MCF 10A (cell line): ENCODE measurements at regions not wholly inside any gene's neighbourhood (a gene's known extent, or its start where the extent isn't known, plus 50 kb on each side); places are given as distances from the start of the nearest gene placed in this dataset.

Experiments used
- BruUV-seq: library from RNA; stranded (reverse); fragments of 400-500 nt; replicated peaks from 2 replicates; lab custom pipeline; 2021; lab: Mats Ljungman, UMichigan
- CTCF ChIA-PET: fragments of 300-600 bp; sonication (Branson Sonifier 250); formaldehyde crosslinking; extraction: SDS; loops from one replicate; lab custom pipeline; 2021; ENCODE audit warnings: antibody characterized with exemption, inconsistent platforms; lab: Yijun Ruan, JAX
- POLR2A ChIA-PET: fragments of 300-600, 350-650 bp; sonication (Branson Sonifier 250); formaldehyde crosslinking; extraction: SDS; loops from one replicate; lab custom pipeline; 2020; ENCODE audit warnings: antibody characterized with exemption, inconsistent platforms; lab: Yijun Ruan, JAX
- DNase-seq: peaks from one replicate; pipeline ENCODE4 v3.0.0-alpha.2; 2018; ENCODE audit not compliant: unreplicated experiment
- H3K27ac Mint-ChIP-seq: one replicate; pipeline ENCODE4 v1.8.0; 2022; ENCODE audit warnings: mild to moderate bottlenecking, low read depth, mixed read lengths; ENCODE audit not compliant: unreplicated experiment
- H3K27me3 Mint-ChIP-seq: one replicate; pipeline ENCODE4 v1.8.0; 2022; ENCODE audit warnings: mixed read lengths; ENCODE audit not compliant: insufficient read depth, unreplicated experiment
- H3K36me3 Mint-ChIP-seq: one replicate; pipeline ENCODE4 v1.8.0; 2022; ENCODE audit warnings: mild to moderate bottlenecking, moderate library complexity, mixed read lengths; ENCODE audit not compliant: insufficient read depth, unreplicated experiment
- H3K4me1 Mint-ChIP-seq: one replicate; pipeline ENCODE4 v1.8.0; 2022; ENCODE audit warnings: mixed read lengths; ENCODE audit not compliant: insufficient read depth, unreplicated experiment
- H3K4me3 Mint-ChIP-seq: one replicate; pipeline ENCODE4 v1.8.0; 2022; ENCODE audit warnings: mild to moderate bottlenecking, moderate library complexity, mixed read lengths; ENCODE audit not compliant: unreplicated experiment
- H3K9me3 Mint-ChIP-seq: one replicate; pipeline ENCODE4 v1.8.0; 2022; ENCODE audit warnings: mixed read lengths; ENCODE audit not compliant: unreplicated experiment
- intact Hi-C: fragments of 100-400 bp; cut with micrococcal nuclease; formaldehyde crosslinking; loops from 2 replicates; pipeline ENCODE4 v1.14.1; 2022
- TF ChIP-seq, protein P1 (sequence below): fragments of 200-600 bp; IDR thresholded peaks from one replicate; pipeline ENCODE4 v1.8.0; 2022; ENCODE audit warnings: antibody characterized with exemption, mild to moderate bottlenecking; ENCODE audit not compliant: unreplicated experiment

- no peaks in the 10 kb centered on the region for H3K36me3 Mint-ChIP-seq
- peaks cover 23% of the 10 kb centered on the region for H3K27me3 Mint-ChIP-seq
- DNase-seq: no peak
- H3K4me3 Mint-ChIP-seq: no peak overlapping the region
- ChIA-PET CTCF (interaction anchor here (0.7 to 1.0 kb wide), 5 partner anchors 11 to 1649 kb away, joined by 3 to 6 read pairs (median 3); no protein-coding TSS in a partner anchor), POLR2A (no interaction called here)
- no TSS peak for BruUV-seq
- H3K9me3 Mint-ChIP-seq: no peaks in the 10 kb centered on the region
- intact Hi-C loops: no loop called here
- no peaks in the 10 kb centered on the region for H3K4me1 Mint-ChIP-seq
- TF ChIP-seq, protein P1, sequence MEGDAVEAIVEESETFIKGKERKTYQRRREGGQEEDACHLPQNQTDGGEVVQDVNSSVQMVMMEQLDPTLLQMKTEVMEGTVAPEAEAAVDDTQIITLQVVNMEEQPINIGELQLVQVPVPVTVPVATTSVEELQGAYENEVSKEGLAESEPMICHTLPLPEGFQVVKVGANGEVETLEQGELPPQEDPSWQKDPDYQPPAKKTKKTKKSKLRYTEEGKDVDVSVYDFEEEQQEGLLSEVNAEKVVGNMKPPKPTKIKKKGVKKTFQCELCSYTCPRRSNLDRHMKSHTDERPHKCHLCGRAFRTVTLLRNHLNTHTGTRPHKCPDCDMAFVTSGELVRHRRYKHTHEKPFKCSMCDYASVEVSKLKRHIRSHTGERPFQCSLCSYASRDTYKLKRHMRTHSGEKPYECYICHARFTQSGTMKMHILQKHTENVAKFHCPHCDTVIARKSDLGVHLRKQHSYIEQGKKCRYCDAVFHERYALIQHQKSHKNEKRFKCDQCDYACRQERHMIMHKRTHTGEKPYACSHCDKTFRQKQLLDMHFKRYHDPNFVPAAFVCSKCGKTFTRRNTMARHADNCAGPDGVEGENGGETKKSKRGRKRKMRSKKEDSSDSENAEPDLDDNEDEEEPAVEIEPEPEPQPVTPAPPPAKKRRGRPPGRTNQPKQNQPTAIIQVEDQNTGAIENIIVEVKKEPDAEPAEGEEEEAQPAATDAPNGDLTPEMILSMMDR: no peak
- no peak overlapping the region for H3K27ac Mint-ChIP-seq
These were observed 72.4 kb upstream of the KCND3 start for GRCh38 chr1:112061901-112062320.

DNA sequence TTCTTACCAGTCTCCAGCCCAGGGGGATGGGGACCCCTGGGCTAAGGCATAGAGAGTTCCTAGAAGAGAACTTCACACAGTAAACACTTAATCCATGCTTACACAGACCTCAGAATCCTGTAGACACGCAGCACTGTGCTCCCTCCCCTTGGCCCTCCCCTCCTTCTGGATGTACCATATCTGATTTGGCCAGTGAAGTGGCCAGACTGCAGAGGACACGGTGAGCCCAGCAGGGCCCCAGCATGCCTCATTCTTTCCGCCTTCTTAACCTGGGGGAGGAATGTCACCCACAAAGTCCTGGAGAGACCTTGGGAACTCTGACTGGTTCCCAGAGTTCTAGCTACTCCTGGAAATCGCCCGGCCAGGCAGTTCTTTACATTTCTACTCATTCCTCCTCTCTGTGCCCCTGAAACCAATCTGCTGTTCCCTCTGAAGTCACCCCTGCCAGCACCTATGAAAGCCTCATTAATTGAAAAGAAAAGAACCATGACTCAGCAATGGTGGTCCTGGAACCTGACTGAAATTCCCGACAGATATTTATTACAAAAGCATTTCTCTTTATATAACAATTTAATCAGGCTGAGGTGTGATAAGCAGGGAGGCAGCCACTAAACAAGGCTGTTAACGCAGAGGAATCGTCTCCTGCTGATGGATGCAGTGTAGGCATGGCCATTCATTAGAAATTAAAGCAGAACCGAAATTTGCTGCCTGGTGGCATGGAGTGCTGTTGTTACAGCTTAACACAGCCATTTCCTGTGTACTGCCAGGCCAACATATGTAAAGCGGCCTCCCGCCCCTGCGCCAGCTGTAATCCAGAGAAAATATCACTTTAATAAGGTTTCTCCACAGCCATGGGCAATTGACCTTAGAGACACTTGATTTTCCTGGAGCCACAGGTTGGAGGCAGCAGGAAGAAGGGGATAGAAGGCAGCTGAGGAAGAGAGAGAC is 74.6 kb upstream of the KCND3 start:
- CTCF ChIA-PET: interaction anchor here (1.2 kb wide), 1 partner anchor 37 kb away, joined by 3 read pairs; no protein-coding TSS in a partner anchor
- no peak for DNase-seq
- Mint-ChIP-seq H3K4me1 (no peaks in the 10 kb centered on the region), H3K27me3 (peaks cover 27% of the 10 kb centered on the region), H3K9me3 (no peaks in the 10 kb centered on the region), H3K36me3 (no peaks in the 10 kb centered on the region), H3K4me3 (no peak overlapping the region), H3K27ac (no peak overlapping the region)
- POLR2A ChIA-PET: no interaction called here
- intact Hi-C loops: no loop called here
- TF ChIP-seq, protein P1: no peak
- no TSS peak for BruUV-seq

GRCh38 chr1:112067989-112068388 is 78.5 kb upstream of the KCND3 start:
- H3K36me3 Mint-ChIP-seq: no peaks in the 10 kb centered on the region
- POLR2A ChIA-PET: no interaction called here
- no TSS peak for BruUV-seq
- no peaks in the 10 kb centered on the region for H3K4me1 Mint-ChIP-seq
- intact Hi-C loops: no loop called here
- no peak overlapping the region for H3K4me3 Mint-ChIP-seq
- no peak for DNase-seq
- CTCF ChIA-PET: interaction anchor here (0.6 kb wide), 1 partner anchor 131 kb away, joined by 3 read pairs; no protein-coding TSS in a partner anchor
- TF ChIP-seq, protein P1: no peak
- no peaks in the 10 kb centered on the region for H3K9me3 Mint-ChIP-seq
- no peak overlapping the region for H3K27ac Mint-ChIP-seq
- H3K27me3 Mint-ChIP-seq: peaks cover 27% of the 10 kb centered on the region

- Mint-ChIP-seq H3K27ac (no peak overlapping the region), H3K4me3 (no peak overlapping the region), H3K4me1 (no peaks in the 10 kb centered on the region), H3K9me3 (no peaks in the 10 kb centered on the region), H3K27me3 (peaks cover 17% of the 10 kb centered on the region), H3K36me3 (no peaks in the 10 kb centered on the region)
- CTCF ChIA-PET: interaction anchor here (0.6 to 0.9 kb wide), 2 partner anchors 12 to 154 kb away, joined by 3 to 5 read pairs; no protein-coding TSS in a partner anchor
- POLR2A ChIA-PET: no interaction called here
- TF ChIP-seq, protein P1: no peak
- no peak for DNase-seq
- BruUV-seq: no TSS peak
- intact Hi-C loops: no loop called here
These were observed 81.2 kb upstream of the KCND3 start for GRCh38 chr1:112070677-112071076.
